ENCODE measurements at regions not wholly inside any gene's neighbourhood (a gene's known extent, or its start where the extent isn't known, plus 50 kb on each side); places are given as distances from the start of the nearest gene placed in this dataset.

DNA sequence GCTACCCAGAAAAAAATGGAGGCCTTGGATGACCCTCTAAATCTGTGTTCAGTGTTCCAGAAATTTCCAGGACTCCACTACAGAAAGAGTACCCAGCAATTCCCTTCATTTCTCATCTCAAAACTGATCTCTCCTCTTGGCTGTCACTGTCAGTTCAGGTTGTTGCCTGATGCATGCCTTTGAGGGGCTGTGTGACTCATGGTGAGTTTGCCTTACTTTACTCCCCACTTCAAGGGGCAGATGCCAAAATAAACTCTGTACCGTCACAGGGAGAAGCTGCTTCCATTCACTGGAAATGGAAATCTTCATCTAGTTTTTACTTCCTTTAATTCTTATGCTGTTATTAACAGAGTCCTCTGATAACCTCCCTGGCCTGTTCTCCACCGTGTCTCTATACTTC is 1075.0 kb downstream of the DIAPH3 start:
- TF ChIP-seq, protein P1, sequence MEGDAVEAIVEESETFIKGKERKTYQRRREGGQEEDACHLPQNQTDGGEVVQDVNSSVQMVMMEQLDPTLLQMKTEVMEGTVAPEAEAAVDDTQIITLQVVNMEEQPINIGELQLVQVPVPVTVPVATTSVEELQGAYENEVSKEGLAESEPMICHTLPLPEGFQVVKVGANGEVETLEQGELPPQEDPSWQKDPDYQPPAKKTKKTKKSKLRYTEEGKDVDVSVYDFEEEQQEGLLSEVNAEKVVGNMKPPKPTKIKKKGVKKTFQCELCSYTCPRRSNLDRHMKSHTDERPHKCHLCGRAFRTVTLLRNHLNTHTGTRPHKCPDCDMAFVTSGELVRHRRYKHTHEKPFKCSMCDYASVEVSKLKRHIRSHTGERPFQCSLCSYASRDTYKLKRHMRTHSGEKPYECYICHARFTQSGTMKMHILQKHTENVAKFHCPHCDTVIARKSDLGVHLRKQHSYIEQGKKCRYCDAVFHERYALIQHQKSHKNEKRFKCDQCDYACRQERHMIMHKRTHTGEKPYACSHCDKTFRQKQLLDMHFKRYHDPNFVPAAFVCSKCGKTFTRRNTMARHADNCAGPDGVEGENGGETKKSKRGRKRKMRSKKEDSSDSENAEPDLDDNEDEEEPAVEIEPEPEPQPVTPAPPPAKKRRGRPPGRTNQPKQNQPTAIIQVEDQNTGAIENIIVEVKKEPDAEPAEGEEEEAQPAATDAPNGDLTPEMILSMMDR (IDR thresholded peaks at IDR 0.05), result no peak
- TF ChIP-seq POLR2A (IDR thresholded peaks at IDR 0.05), result no peak
- H3K4me1 ChIP-seq, result no peaks in the 10 kb centered on the region
- no peak overlapping the region for H3K4me3 ChIP-seq
- no peaks in the 10 kb centered on the region for H3K36me3 ChIP-seq
- H3K27me3 ChIP-seq, result no peaks in the 10 kb centered on the region
- no peaks in the 10 kb centered on the region for H3K9me3 ChIP-seq
- no peak overlapping the region for H3K27ac ChIP-seq
- intact Hi-C loops (cut with DNase I; ENCODE audit: low total_unique reads), result no loop called here
- DNase-seq, result no peak

DNA sequence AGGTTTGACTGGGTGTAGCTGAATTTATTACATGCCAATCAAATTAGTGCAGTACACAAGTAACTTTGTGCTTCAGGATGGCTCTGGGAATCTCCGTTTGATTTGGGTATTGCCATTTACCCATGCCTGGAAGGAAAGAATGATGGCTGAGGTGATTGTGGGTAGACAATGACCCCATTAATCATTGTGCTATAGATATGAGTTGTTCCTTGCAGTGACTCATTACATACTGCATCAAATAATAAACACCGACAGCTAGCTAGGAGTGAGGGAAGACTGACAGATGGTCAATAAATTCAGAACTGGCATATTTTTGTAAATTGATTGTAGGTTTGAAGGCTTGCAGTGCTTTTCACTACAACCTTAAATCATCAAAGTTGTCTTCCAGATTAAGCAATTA is 1069.5 kb downstream of the DIAPH3 start:
- no peak overlapping the region for H3K27ac ChIP-seq
- H3K27me3 ChIP-seq, result no peaks in the 10 kb centered on the region
- no peak overlapping the region for H3K4me3 ChIP-seq
- no peaks in the 10 kb centered on the region for H3K36me3 ChIP-seq
- no peaks in the 10 kb centered on the region for H3K4me1 ChIP-seq
- DNase-seq, result no peak
- no peaks in the 10 kb centered on the region for H3K9me3 ChIP-seq
- TF ChIP-seq, protein P1 (IDR thresholded peaks at IDR 0.05), result no peak
- intact Hi-C loops (cut with DNase I; ENCODE audit: low total_unique reads), result no loop called here

DNA sequence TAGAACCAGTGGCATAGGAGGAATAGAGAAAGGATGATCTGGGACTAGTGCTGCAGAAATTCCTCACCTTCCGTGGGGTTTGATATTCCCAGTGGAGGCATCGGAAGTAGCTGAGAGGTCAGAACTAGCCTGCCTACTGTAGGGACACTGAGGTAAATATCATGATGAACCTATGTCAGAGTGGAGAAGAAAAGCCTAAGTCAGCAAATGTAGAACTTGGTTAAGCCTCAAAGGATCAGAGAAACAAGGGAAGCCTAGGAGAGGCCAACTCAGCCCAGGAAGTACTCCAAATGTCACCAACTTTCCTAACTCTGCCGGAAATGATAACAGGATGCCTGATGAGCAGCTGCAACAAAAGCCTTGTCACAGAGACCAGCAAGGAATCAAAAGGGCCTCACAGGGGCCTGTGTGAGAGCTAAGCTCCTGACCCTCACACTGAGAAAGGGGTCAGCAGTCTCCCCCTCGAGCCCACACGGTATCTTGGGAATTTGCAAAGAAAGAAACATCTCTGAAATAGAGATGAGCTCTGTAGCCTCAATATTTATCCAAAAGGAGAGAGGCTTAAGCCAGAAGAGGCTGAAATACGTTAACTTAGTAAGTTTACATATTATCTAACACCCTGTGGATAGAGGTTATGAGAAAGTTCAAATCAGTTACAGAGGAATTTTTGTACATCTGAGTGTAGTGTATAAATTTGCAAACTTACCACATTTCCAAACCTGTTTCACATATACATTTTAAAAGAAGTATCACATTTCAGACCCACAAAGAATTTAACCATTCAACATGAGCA is 1064.3 kb downstream of the DIAPH3 start:
- Histone ChIP-seq H3K9me3 (no peaks in the 10 kb centered on the region), H3K27ac (no peak overlapping the region), H3K27me3 (no peaks in the 10 kb centered on the region), H3K4me1 (no peaks in the 10 kb centered on the region), H3K36me3 (no peaks in the 10 kb centered on the region), H3K4me3 (no peak overlapping the region)
- TF ChIP-seq, protein P1 (IDR thresholded peaks at IDR 0.05), result no peak
- no peak for TF ChIP-seq POLR2A (IDR thresholded peaks at IDR 0.05)
- intact Hi-C loops (cut with DNase I; ENCODE audit: low total_unique reads), result no loop called here
- DNase-seq, result no peak

DNA sequence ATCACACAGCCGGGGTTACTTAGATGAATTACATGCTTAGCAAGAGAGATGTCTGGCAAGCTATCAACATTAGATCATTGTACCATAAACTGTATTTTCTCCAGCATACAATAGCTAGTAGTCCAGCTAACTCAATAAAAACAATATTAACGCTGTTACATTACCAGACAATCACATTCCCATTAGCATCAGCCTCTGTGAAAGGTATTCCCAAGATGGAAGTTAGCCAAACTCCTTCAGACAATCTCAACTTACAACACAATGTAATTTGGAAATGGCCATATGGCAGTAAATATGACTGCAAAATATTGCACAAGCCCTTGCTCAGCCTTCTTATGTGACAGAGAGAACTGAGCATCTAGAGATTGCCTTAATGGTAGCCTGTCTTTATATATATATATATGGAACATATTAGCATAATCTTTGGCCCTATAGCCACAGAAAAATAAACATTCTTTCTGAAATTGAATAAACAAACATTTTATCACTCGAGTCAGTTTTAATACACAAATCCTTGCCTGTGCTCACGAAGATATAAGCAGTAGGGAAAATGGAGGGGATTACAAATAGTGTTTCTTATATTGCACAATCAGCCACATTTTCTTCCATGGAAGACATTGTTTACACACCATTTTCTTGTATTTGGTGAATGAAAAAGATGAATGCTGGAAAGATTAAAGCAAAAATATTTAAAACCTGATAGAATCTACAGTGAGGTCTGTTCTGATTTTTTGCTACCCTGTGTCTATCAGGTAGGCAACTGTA is 1060.5 kb downstream of the DIAPH3 start:
- no peak overlapping the region for H3K27ac ChIP-seq
- H3K36me3 ChIP-seq, result no peaks in the 10 kb centered on the region

More for the DNA sequence above, 1060.5 kb downstream of the DIAPH3 start:
- intact Hi-C loops (cut with DNase I; ENCODE audit: low total_unique reads), result no loop called here
- H3K27me3 ChIP-seq, result no peaks in the 10 kb centered on the region
- H3K4me3 ChIP-seq, result no peak overlapping the region
- TF ChIP-seq, protein P1 (IDR thresholded peaks at IDR 0.05), result no peak
- no peak for TF ChIP-seq POLR2A (IDR thresholded peaks at IDR 0.05)
- no peaks in the 10 kb centered on the region for H3K9me3 ChIP-seq
- H3K4me1 ChIP-seq, result no peaks in the 10 kb centered on the region
- DNase-seq, result no peak
